Thymus (tissue), 11 donors: ENCODE measurements at regions not wholly inside any gene's neighbourhood (a gene's known extent, or its start where the extent isn't known, plus 50 kb on each side); places are given as distances from the start of the nearest gene placed in this dataset.
"Not testable (repeated sequence)": the region's sequence is repeated elsewhere in the genome, so short reads cannot be mapped to it uniquely, and the experiment has no call there.

Experiments used
- DNase-seq, 9 donors: peaks; one replicate each; pipeline ENCODE4 v3.0.0-alpha.2; 2013; ENCODE audit warnings: low spot score in 9 of 9, low read depth in 6 of 9, missing footprints in 1 of 9
- H3K27ac ChIP-seq, 2 donors: one replicate each; pipeline ENCODE4 v1.5.1; 2013; ENCODE audit warnings: control low read depth in 1 of 2, low read depth in 1 of 2, low read length in 1 of 2, mild to moderate bottlenecking in 1 of 2, moderate library complexity in 1 of 2
- H3K27me3 ChIP-seq, 2 donors: one replicate each; pipeline ENCODE4 v1.5.1; 2013; ENCODE audit warnings: low read length in 1 of 2; ENCODE audit not compliant: control insufficient read depth in 2 of 2, insufficient read depth in 1 of 2
- H3K36me3 ChIP-seq, 2 donors: one replicate each; pipeline ENCODE4 v1.5.1; 2013; ENCODE audit warnings: low read length in 1 of 2, mild to moderate bottlenecking in 1 of 2, moderate library complexity in 1 of 2; ENCODE audit not compliant: control insufficient read depth in 2 of 2, insufficient read depth in 2 of 2
- H3K4me1 ChIP-seq, 2 donors: one replicate each; pipeline ENCODE4 v1.5.1; 2013; ENCODE audit warnings: low read length in 2 of 2; ENCODE audit not compliant: control insufficient read depth in 2 of 2, insufficient read depth in 2 of 2
- H3K4me3 ChIP-seq, 2 donors: one replicate each; pipeline ENCODE4 v1.5.1; 2013; ENCODE audit warnings: low read length in 2 of 2, control low read depth in 1 of 2, mild to moderate bottlenecking in 1 of 2
- H3K9me3 ChIP-seq, 2 donors: one replicate each; pipeline ENCODE4 v1.5.1; 2013; ENCODE audit warnings: low read length in 1 of 2, mild to moderate bottlenecking in 1 of 2; ENCODE audit not compliant: control insufficient read depth in 2 of 2, insufficient read depth in 1 of 2
- WGBS: extraction: QIAGEN DNeasy Blood & Tissue Kit; methylation state at CpG from one replicate; pipeline ENCODE4 v1.1.7; 2013; 5-methylcytosine and 5-hydroxymethylcytosine counted together
- donor health status: healthy.

DNA sequence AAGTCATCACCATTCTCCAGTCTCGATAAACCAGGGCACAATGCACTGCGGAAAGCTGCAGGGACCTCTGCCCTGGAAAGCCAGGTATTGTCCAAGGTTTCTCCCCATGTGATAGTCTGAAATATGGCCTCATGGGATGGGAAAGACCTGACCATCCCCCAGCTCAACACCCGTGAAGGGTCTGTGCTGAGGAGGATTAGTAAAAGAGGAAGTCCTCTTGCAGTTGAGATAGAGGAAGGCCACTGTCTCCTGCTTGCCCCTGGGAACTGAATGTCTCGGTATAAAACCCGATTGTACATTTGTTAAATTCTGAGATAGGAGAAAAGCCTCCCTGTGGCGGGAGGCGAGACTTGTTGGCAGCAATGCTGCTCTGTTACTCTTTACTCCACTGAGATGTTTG is 95.9 kb downstream of the FEM1C start:
- not testable (repeated sequence) for H3K27me3 ChIP-seq, DNase-seq, H3K4me3 ChIP-seq, H3K27ac ChIP-seq, H3K36me3 ChIP-seq, H3K4me1 ChIP-seq, H3K9me3 ChIP-seq
- 73% methylated on average over 7 of the region's 7 CpGs for WGBS

DNA sequence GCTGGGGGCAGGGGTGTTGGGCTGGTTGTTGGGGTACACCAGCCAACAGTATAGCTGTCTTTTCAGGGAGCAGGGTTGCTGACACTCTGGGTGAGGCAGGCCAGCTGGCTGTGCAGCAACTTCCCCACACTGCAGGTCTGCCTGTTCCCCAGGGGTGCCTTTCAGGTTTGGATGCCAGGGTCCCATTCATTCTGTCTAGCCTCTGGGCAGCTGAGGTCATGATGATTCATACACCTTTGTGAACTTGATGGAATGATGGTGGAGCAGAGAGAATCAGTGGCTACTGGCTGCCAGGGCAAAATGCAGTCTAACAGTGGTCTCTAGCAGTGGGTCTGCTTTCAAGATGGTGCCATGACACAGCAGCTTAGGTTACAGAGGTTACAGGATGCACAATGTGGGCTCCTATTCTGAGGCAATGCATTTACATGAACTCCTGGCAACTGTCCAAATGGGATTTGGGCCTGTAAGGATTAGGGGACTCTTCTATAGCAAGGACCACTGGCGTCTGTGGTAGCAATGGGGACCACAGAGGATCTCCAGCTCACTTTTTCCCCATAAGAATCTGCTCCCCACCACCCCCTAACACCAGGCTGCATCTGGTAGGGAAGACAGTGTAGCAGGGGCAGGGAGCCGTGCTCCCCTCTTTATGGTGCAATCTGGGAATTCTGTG is 103.7 kb downstream of the FEM1C start:
- no peaks in the 10 kb centered on the region for H3K9me3 ChIP-seq
- H3K36me3 ChIP-seq = no peaks in the 10 kb centered on the region
- DNase-seq = no peak
- no peak overlapping the region for H3K27ac ChIP-seq
- 91% methylated on average over 2 of the region's 2 CpGs for WGBS
- H3K27me3 ChIP-seq = no peaks in the 10 kb centered on the region
- H3K4me1 ChIP-seq = no peaks in the 10 kb centered on the region
- H3K4me3 ChIP-seq = no peak overlapping the region

DNA sequence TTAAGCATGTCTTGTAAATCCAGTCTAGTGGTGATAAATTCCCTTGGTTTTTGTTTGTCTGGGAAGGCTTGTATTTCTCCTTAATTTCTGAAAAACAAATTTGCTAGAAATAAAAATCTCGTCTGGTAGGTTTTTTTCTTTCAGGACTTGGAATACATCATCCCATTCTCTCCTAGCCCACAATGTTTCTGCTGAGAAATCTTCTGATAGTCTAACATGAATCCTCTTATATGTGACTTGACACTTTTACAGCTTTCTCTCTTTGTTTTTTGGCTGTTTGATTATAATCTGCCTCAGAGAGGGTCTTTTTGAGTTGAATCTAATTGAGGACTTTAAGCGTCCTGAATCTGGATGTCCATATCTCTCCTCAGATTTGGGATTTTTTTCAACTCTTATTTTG is 104.9 kb downstream of the FEM1C start:
- H3K36me3 ChIP-seq = no peaks in the 10 kb centered on the region
- H3K27ac ChIP-seq = no peak overlapping the region
- H3K4me1 ChIP-seq = no peaks in the 10 kb centered on the region
- no peak overlapping the region for H3K4me3 ChIP-seq
- WGBS = 94% methylated on average over 2 of the region's 2 CpGs
- no peaks in the 10 kb centered on the region for H3K9me3 ChIP-seq
- no peak for DNase-seq
- H3K27me3 ChIP-seq = no peaks in the 10 kb centered on the region

DNA sequence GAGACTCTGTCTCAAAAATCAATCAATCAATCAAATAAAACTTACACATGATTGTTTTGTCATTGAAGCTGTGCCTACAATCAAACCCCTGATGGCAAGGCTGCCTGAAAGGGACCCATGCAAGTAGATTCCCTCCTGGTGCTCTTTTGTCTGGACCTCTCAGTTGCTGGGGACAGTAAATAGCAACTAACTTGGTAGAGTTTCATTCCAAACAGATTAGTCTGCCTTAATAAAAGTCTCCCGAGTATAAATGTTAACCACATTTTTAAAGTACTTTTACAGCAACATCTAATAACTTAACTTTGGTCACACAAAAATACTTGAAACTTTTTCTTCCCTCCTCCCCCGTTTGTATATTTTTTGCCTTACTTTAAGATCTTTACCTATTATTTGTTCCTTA is 105.5 kb downstream of the FEM1C start:
- Histone ChIP-seq H3K36me3 (no peaks in the 10 kb centered on the region), H3K27ac (no peak overlapping the region), H3K4me1 (no peaks in the 10 kb centered on the region), H3K4me3 (no peak overlapping the region), H3K9me3 (no peaks in the 10 kb centered on the region), H3K27me3 (no peaks in the 10 kb centered on the region)
- WGBS = 95% methylated on average over 2 of the region's 2 CpGs
- DNase-seq = no peak

DNA sequence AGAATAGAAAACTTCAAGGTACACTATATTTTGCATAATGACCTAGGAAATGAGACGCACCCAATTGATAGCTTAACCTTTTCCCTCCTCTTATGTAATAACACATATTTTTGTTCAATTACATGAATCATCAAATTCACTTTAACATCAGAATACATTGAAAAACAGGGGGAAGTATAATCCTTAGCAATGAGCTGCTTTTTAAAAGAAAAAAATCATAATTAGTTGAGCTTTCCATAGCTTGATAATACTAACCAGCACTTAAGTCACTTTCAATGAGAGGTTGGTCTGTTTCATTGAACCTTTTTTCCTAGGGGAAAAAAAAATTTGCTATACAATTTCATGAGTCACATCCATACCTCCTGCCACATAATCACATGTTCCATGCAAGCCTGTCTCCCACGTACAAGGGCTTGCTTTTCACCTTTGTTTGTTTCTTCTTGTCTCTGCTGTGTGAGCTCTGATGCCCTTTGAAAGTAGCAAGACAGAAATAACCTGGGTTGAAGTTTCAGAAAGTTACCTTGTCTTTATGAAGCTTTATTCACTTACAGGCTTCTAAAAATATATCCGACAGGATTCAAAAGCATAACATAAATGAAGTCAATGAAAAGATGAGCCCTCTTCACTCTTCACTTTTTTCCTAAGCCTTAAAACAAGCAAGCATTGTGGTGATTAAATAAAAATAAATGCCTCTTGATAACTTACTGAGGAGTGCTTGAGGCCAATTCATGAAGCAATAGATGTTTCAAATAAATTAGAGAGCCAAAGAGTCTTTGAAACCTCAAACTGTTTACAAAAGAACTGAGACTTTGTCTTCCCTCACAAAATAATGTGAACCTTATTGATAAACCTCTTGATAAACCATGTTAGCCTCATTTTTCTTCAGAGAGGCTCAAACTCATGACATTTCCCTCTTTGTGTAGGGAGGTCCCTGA is 108.5 kb downstream of the FEM1C start:
- Histone ChIP-seq H3K27me3 (no peaks in the 10 kb centered on the region), H3K9me3 (no peaks in the 10 kb centered on the region), H3K4me3 (no peak overlapping the region), H3K27ac (no peak overlapping the region), H3K4me1 (no peaks in the 10 kb centered on the region), H3K36me3 (no peaks in the 10 kb centered on the region)
- WGBS = 90% methylated on average over 3 of the region's 3 CpGs
- DNase-seq = no peak

DNA sequence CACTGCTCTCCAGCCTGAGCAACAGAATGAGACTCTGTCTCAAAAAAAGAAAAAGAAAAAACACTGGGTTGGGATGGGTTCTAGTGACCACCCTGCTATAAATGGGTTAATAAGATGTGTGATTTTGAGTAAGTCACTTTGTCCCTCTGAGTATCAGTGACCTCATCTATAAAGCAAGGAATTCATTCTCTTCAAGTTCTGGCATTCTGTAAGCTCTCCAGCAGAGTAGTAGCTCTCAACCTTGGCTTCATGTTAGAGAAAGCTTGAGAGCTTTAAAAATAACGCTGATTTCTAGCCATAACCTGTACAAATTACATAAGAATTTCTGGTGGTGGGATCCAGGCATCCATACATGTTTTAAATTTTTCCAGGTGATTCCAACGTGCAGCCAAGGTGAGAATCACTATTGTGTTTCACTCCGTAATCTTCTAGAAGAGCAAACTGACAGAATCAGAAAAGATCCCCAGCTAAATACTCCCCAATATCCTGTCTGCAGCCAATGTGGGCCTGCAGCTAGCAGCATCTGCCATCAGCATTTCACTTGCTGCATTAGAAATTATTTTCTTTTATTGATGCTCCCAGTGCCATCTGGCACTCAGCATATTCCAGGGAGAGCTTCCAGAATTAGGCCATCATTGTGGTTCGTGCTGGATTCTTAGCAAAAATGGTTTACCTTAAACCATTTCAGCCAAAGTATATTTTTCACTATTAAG is 109.4 kb downstream of the FEM1C start:
- Histone ChIP-seq H3K4me1 (no peaks in the 10 kb centered on the region), H3K27me3 (no peaks in the 10 kb centered on the region), H3K36me3 (no peaks in the 10 kb centered on the region), H3K27ac (no peak overlapping the region), H3K9me3 (no peaks in the 10 kb centered on the region), H3K4me3 (no peak overlapping the region)
- 81% methylated on average over 4 of the region's 4 CpGs for WGBS
- no peak for DNase-seq

DNA sequence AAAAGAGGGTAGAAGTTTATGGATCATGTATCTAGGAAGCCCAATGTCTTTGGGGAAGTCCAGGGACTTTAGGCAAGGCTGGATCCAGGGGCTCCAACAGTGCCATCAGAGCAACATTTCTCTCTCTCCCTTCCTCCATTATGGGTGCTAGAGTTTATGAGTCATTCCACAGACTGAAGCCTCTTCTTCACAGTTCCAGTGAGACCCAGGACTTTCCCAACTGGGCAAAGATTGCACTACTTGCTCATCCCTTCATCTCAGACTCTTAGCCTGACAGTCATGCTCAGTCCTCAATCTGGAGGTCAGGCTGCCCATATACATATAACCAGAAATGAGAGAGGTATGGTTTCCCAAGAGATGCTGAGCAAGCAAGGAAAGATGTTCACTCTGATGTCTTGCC is 110.7 kb downstream of the FEM1C start:
- Histone ChIP-seq H3K4me3 (no peak overlapping the region), H3K9me3 (no peaks in the 10 kb centered on the region), H3K27me3 (no peaks in the 10 kb centered on the region), H3K4me1 (no peaks in the 10 kb centered on the region), H3K27ac (no peak overlapping the region), H3K36me3 (no peaks in the 10 kb centered on the region)
- no peak for DNase-seq

DNA sequence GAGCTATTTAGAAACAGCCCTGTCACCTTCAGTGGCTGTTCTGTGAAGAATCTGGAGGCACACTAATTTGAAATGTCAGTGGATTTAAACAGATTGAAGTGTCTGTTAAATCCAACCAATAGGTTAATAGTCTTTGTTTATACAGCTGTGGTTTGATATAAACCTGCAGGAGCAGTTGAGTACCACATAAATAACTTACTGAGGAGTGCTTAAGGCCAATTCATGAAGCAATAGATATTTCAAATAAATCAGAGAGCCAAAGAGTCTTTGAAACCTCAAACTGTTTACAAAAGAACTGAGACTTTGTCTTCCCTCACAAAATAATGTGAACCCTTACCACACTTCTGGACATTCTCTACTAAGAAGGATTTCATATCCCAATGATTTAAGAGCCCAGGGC is 111.9 kb downstream of the FEM1C start:
- no peaks in the 10 kb centered on the region for H3K27me3 ChIP-seq

DNA sequence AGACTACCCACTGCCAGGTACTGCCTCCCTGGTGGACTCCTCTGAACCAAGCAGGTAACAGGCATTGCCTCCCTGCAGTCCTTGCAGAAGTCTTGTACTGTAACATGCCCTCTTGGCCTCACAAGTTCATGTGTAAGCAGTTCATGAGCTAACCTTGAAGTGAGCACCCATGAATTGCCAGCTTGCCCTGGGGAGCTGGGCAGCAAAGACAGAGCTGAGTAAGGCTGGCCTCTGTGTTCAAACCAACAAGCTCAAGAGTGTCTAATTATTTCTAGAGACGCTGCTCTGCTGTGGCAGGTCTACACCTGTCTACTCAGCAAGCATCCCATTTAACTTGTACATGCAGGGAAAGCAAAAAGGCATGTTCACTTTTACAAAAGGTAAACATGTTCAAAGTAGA is 113.5 kb downstream of the FEM1C start:
- no peaks in the 10 kb centered on the region for H3K36me3 ChIP-seq
- no peaks in the 10 kb centered on the region for H3K27me3 ChIP-seq
- H3K4me3 ChIP-seq = no peak overlapping the region
- no peaks in the 10 kb centered on the region for H3K4me1 ChIP-seq
- H3K9me3 ChIP-seq = no peaks in the 10 kb centered on the region
- DNase-seq = no peak
- WGBS = 87% methylated on average over 1 of the region's 1 CpG
- no peak overlapping the region for H3K27ac ChIP-seq

More for the DNA sequence above, 111.9 kb downstream of the FEM1C start:
- Histone ChIP-seq H3K4me3 (no peak overlapping the region), H3K4me1 (no peaks in the 10 kb centered on the region), H3K27ac (no peak overlapping the region), H3K36me3 (no peaks in the 10 kb centered on the region), H3K9me3 (no peaks in the 10 kb centered on the region)
- no peak for DNase-seq
